Cardiac fibroblast (primary cell): ENCODE measurements at regions not wholly inside any gene's neighbourhood (a gene's known extent, or its start where the extent isn't known, plus 50 kb on each side); places are given as distances from the start of the nearest gene placed in this dataset.
"Not testable (repeated sequence)": the region's sequence is repeated elsewhere in the genome, so short reads cannot be mapped to it uniquely, and the experiment has no call there.

ENCODE experiments used
- DNase-seq, 2 donors: peaks; one replicate each; pipeline versions ENCODE4 v3.0.0 to v3.0.0-alpha.2; 2010; ENCODE audit warnings: low read depth in 2 of 2
- H3K4me3 ChIP-seq, 2 donors: replicated peaks in 1 of 2; 1 replicate in 1 of 2; 2 replicates in 1 of 2; pipeline ENCODE4 v1.5.1; 2011; ENCODE audit warnings: low read depth in 2 of 2, low read length in 2 of 2, mild to moderate bottlenecking in 2 of 2, moderate library complexity in 1 of 2
- TF ChIP-seq, protein P1 (sequence below): IDR thresholded peaks from one replicate; pipeline ENCODE4 v1.5.1; 2011; ENCODE audit warnings: low read depth, mild to moderate bottlenecking, low read length, inconsistent platforms

DNA sequence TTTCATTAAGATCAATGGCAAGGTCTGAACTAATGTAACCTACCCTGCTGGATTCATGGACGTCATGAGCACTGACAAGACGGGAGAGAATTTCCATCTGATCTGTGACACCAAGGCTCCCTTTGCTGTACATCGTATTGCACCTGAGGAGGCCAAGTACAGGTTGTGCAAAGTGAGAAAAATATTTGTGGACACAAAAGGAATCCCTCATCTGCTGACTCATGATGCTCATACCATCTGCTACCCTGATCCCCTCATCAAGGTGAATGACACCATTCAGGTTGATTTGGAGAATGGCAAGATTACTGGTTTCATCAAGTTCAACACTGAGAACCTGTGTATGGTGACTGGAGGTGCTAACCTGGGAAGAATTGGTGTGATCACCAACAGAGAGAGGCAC lies 82.3 kb upstream of the NDUFV2 start:
- TF ChIP-seq, protein P1, sequence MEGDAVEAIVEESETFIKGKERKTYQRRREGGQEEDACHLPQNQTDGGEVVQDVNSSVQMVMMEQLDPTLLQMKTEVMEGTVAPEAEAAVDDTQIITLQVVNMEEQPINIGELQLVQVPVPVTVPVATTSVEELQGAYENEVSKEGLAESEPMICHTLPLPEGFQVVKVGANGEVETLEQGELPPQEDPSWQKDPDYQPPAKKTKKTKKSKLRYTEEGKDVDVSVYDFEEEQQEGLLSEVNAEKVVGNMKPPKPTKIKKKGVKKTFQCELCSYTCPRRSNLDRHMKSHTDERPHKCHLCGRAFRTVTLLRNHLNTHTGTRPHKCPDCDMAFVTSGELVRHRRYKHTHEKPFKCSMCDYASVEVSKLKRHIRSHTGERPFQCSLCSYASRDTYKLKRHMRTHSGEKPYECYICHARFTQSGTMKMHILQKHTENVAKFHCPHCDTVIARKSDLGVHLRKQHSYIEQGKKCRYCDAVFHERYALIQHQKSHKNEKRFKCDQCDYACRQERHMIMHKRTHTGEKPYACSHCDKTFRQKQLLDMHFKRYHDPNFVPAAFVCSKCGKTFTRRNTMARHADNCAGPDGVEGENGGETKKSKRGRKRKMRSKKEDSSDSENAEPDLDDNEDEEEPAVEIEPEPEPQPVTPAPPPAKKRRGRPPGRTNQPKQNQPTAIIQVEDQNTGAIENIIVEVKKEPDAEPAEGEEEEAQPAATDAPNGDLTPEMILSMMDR: no peak
- DNase-seq: no peak
- no peak overlapping the region for H3K4me3 ChIP-seq

DNA sequence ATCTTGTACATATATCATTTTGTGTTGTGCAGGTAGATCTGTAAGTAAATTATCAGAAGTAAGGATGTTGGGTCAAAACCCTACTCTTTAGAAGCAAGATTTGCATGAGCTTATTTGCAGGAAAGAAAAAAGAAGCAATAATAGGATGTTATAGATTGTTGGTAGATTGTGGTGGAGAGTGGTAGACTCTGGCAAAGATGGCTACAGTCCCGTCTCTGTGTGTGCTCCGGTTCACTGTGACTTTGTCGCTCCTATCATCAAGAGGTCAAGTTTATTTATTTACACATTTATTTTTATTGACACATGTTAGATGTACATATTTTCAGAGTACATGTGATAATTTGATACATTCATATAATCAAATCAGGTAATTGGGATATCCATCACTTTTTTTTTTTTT lies 81.0 kb upstream of the NDUFV2 start:
- DNase-seq: no peak
- TF ChIP-seq, protein P1: no peak
- H3K4me3 ChIP-seq: no peak overlapping the region

DNA sequence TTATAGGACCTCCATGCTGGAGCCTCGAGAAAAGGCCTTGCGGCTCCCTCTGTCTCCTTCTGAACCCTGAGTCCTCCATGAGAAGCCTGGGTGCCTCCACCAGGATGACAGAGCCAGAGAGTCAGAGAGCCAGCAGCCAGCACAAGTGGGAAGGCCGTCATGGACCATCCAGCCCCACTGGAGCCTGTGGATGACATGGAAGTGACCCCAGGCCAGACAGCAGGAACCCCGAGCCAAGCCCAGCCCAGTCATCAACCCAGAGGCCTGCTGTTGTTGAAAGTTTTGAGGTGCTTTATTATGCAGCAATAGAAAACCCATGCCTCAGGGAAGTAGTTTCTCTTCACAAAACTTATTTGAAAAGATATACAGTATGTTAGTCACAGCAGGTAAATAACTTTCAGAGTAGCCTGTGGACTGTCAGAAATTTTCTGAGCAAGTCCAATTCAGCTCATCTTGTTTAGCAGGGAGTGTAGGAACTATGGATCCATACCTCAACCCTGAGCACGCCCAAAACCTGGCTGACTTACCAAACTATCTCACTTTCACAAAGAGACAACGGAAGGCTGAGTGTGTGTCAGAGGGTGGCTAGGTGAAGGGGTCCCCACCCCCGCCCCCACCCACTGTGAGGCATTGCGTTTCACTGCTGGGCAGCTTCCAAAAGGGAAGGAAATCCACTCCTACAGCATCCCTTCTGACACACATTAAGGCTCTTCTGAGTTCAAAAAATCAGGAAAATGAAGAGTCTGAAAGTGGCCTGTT lies 79.9 kb upstream of the NDUFV2 start:
- TF ChIP-seq, protein P1: no peak
- H3K4me3 ChIP-seq: no peak overlapping the region
- peak in 1 of 2 donors; percentile 41 for DNase-seq

DNA sequence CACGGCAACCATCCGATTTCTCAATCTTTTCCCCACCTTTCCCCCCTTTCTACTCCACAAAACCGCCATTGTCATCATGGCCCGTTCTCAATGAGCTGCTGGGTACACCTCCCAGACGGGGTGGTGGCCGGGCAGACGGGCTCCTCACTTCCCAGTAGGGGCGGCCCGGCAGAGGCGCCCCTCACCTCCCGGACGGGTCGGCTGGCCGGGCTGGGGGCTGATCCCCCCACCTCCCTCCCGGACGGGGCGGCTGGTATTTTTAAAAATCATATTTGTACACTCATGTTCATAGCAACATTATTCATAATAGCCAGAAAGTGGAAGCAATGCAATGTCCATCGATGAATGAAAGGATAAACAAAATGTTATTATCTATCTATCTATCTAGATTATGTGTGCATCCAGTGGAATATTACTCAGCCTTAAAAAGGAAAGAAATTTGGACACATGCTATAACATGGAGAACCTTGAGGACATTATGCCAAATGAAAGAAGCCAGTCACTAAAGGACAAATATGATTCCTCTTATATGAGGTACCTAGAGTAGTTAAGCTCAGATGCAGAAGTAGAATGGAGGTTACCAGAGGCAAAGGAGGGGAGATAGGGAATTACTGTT lies 78.4 kb upstream of the NDUFV2 start:
- DNase-seq, H3K4me3 ChIP-seq: not testable (repeated sequence)

DNA sequence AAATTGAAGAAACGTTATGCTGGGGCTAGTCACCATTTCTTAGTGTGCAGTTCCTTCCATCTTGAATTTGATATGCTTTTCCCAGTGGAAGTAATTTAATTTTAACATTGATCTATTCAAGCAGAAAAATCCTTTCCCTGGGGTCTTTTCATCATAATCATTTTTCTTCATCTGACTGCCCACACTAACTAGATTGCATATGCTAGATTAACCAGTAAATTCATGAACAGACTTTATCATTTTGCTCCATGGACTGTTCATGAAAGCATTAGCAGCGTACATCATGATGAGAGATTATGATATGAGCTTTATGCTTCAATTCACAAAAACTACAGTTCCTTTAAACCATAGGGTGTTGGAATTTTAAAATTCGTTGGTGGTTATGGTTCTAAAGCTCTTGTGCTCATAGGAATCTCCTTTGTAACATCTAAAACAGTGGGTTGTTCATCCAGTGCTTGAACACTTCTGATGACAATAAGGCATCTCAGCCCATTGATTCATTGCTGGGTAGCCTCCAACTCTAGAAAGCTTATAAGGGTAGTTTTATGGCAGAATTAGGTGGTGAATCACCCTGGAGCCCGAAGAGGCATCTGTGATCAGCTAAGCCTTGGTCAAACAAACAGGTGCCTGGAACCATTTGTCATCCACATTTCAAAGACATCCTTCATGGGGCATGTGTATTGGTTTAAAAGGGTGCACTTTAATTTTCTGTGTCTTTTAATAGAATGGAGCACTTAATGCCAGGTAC lies 77.2 kb upstream of the NDUFV2 start:
- peak in 1 of 2 donors; percentile 45 for DNase-seq
- TF ChIP-seq, protein P1: no peak
- no peak overlapping the region for H3K4me3 ChIP-seq

DNA sequence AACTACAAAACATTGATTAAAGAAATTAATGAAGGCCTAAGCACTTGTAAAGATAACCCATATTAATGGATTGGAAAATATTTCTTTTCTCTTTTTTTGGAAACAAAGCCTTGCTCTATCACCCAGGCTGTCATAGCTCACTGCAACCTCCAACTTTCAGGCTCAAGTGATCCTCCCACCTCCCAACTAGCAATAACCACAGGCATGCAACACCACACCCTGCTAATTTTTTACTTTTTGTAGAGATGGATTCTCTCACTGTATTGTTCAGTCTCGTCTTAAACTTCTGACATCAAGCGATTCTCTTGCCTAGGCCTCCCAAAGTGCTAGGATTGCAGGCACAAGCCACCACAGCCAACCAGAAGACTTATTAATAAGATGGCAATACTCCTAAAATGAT lies 73.4 kb upstream of the NDUFV2 start:
- no peak overlapping the region for H3K4me3 ChIP-seq
- TF ChIP-seq, protein P1: no peak
- peak; percentile 21 to 28 for DNase-seq

DNA sequence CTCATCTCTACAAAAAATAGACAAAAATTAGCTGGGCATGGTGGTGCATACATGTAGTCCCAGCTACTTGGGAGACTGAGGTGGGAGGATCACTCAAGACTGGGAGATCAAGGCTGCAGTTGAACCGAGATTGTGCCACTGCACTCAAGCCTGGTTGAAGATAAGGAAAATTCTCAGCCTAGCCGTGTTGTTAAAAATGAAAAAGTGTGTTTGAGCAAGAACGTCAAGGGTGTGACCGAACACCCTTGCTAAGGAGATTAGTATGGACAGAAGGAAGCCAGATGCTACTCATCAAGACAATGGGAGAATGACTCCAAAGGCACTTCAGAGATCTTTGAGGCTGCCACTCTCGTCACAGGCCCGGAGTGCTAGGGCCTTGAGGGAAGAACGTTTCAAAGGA lies 70.0 kb upstream of the NDUFV2 start:
- no peak for DNase-seq
- TF ChIP-seq, protein P1: no peak
- H3K4me3 ChIP-seq: no peak overlapping the region
